ENCODE measurements at regions not wholly inside any gene's neighbourhood (a gene's known extent, or its start where the extent isn't known, plus 50 kb on each side); places are given as distances from the start of the nearest gene placed in this dataset.
"Not testable (repeated sequence)": the region's sequence is repeated elsewhere in the genome, so short reads cannot be mapped to it uniquely, and the experiment has no call there.

DNA sequence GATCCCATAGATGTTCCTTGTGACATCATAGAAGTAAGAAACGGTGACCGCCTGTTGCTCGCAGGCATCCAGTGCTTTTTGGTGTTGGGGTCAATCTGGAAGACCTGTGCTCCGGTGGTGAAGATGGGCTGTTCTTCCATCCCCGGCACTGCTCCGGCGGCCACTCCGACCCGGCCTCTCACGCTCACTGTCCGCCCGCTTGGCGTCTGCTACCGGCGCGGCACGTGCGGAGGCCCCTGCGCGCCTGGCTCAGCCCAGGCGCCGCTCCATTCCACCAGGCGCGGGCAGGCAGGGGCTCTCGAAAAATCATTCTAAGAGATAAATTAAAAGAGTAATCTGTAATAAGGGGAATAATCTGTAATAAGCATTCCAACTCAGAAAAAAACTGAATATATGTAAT, 934.5 kb downstream of the TMEM121 start:
- TF ChIP-seq NR2F2 (IDR thresholded peaks at IDR 0.05) (no peak), JUND (IDR thresholded peaks at IDR 0.05) (no peak), HNF4A (conservative IDR thresholded peaks at IDR 0.05) (no peak), GABPA (IDR thresholded peaks at IDR 0.05 in 1 of 2, conservative IDR thresholded peaks at IDR 0.05 in 1 of 2) (no peak), YY1 (IDR thresholded peaks at IDR 0.05) (no peak)
- TF ChIP-seq, protein P1, sequence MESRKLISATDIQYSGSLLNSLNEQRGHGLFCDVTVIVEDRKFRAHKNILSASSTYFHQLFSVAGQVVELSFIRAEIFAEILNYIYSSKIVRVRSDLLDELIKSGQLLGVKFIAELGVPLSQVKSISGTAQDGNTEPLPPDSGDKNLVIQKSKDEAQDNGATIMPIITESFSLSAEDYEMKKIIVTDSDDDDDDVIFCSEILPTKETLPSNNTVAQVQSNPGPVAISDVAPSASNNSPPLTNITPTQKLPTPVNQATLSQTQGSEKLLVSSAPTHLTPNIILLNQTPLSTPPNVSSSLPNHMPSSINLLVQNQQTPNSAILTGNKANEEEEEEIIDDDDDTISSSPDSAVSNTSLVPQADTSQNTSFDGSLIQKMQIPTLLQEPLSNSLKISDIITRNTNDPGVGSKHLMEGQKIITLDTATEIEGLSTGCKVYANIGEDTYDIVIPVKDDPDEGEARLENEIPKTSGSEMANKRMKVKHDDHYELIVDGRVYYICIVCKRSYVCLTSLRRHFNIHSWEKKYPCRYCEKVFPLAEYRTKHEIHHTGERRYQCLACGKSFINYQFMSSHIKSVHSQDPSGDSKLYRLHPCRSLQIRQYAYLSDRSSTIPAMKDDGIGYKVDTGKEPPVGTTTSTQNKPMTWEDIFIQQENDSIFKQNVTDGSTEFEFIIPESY (IDR thresholded peaks at IDR 0.05): no peak
- TF ChIP-seq, protein P2, sequence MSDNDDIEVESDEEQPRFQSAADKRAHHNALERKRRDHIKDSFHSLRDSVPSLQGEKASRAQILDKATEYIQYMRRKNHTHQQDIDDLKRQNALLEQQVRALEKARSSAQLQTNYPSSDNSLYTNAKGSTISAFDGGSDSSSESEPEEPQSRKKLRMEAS (IDR thresholded peaks at IDR 0.05): no peak
- no peak overlapping the region for H3K4me3 ChIP-seq (ENCODE audit: low read depth in 1 of 3, low read length in 3 of 3)
- WGBS: 88% methylated on average over 25 of the region's 25 CpGs
- H3K9ac ChIP-seq (ENCODE audit: low read depth in 1 of 2, low read length in 2 of 2): no peak overlapping the region
- no peak for DNase-seq (ENCODE audit: low spot score)
- H3K9me3 ChIP-seq (ENCODE audit: control insufficient read depth in 4 of 4, low read length in 3 of 4): no peaks in the 10 kb centered on the region
- peaks cover 0 to 2% (median 0%) of the 10 kb centered on the region in 4 donors for H3K27me3 ChIP-seq (ENCODE audit: control insufficient read depth in 4 of 4, insufficient read depth in 4 of 4, low read length in 3 of 4)
- no peaks in the 10 kb centered on the region for H3K36me3 ChIP-seq (ENCODE audit: control insufficient read depth in 4 of 4, insufficient read depth in 3 of 4, low read depth in 1 of 4, low read length in 3 of 4)
- H3K4me1 ChIP-seq (ENCODE audit: control insufficient read depth in 4 of 4, insufficient read depth in 4 of 4, low read length in 3 of 4): no peaks in the 10 kb centered on the region
- H3K27ac ChIP-seq (ENCODE audit: low read depth in 1 of 2, low read length in 2 of 2): no peak overlapping the region

DNA sequence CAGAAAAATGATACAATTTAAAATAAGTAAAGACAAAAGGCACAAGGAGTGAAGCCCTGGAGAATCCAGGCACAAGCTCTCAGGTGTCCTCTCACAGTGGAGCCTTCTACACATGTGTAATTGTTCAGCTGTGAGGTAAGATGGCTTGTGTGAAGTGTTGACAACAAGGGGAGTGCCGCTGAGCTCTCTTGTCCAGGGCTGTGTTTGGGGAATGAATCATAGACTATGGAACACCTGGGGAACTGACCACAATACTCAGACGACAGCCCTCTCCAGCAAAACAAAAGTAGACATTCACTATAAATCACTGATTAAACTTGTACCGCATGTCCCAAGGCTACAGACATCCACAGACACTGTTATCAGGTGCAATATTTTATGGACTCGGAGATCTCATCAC, 940.1 kb downstream of the TMEM121 start:
- not testable (repeated sequence) for H3K36me3 ChIP-seq (ENCODE audit: control insufficient read depth in 4 of 4, insufficient read depth in 3 of 4, low read depth in 1 of 4, low read length in 3 of 4); H3K9ac ChIP-seq (ENCODE audit: low read depth in 1 of 2, low read length in 2 of 2); H3K4me1 ChIP-seq (ENCODE audit: control insufficient read depth in 4 of 4, insufficient read depth in 4 of 4, low read length in 3 of 4); H3K27me3 ChIP-seq (ENCODE audit: control insufficient read depth in 4 of 4, insufficient read depth in 4 of 4, low read length in 3 of 4); DNase-seq (ENCODE audit: low spot score); H3K27ac ChIP-seq (ENCODE audit: low read depth in 1 of 2, low read length in 2 of 2); H3K4me3 ChIP-seq (ENCODE audit: low read depth in 1 of 3, low read length in 3 of 3); H3K9me3 ChIP-seq (ENCODE audit: control insufficient read depth in 4 of 4, low read length in 3 of 4)
- WGBS: 53% methylated on average over 4 of the region's 4 CpGs

DNA sequence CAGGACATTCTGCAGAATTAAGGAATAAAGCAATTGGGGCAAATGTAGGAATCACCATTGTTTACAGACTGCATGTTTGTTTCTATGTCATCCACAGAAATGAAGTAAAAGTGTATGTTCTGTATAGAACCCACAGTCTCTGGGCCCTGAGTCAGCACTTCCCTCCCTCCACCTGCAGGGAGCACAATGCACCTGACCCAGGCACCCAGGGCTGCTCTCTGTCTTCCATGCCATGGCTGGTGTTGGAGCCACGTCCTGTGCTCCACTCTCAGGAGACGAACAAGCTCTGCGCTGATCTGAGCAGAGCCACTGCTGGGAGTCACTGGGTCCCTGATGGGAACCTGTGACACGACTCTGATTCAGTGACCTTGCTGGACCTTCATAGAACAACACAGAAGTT, 942.5 kb downstream of the TMEM121 start:
- not testable (repeated sequence) for H3K27ac ChIP-seq (ENCODE audit: low read depth in 1 of 2, low read length in 2 of 2); H3K4me1 ChIP-seq (ENCODE audit: control insufficient read depth in 4 of 4, insufficient read depth in 4 of 4, low read length in 3 of 4); H3K27me3 ChIP-seq (ENCODE audit: control insufficient read depth in 4 of 4, insufficient read depth in 4 of 4, low read length in 3 of 4); H3K4me3 ChIP-seq (ENCODE audit: low read depth in 1 of 3, low read length in 3 of 3); H3K9me3 ChIP-seq (ENCODE audit: control insufficient read depth in 4 of 4, low read length in 3 of 4); DNase-seq (ENCODE audit: low spot score); H3K9ac ChIP-seq (ENCODE audit: low read depth in 1 of 2, low read length in 2 of 2); H3K36me3 ChIP-seq (ENCODE audit: control insufficient read depth in 4 of 4, insufficient read depth in 3 of 4, low read depth in 1 of 4, low read length in 3 of 4)
- 52% methylated on average over 4 of the region's 4 CpGs for WGBS

DNA sequence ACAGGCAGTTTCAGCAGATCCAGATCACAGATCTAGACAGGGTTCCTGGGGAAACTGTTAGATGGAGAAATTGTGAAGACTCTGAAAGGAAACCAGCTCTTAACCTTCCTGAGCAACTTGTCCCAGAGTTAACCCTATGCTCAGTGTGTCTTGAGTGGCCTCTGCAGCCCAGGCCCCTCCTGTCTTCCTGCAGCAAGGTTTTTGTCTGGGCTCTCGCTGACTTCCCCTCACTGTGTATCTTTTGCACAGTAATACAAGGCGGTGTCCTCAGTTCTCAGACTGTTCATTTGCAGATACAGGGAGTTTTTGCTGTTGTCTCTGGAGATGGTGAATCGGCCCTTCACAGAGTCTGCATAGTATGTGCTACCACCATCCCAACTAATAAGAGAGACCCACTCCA, 943.6 kb downstream of the TMEM121 start:
- H3K9ac ChIP-seq (ENCODE audit: low read depth in 1 of 2, low read length in 2 of 2); H3K4me1 ChIP-seq (ENCODE audit: control insufficient read depth in 4 of 4, insufficient read depth in 4 of 4, low read length in 3 of 4); H3K36me3 ChIP-seq (ENCODE audit: control insufficient read depth in 4 of 4, insufficient read depth in 3 of 4, low read depth in 1 of 4, low read length in 3 of 4); H3K27ac ChIP-seq (ENCODE audit: low read depth in 1 of 2, low read length in 2 of 2); H3K9me3 ChIP-seq (ENCODE audit: control insufficient read depth in 4 of 4, low read length in 3 of 4); H3K4me3 ChIP-seq (ENCODE audit: low read depth in 1 of 3, low read length in 3 of 3); H3K27me3 ChIP-seq (ENCODE audit: control insufficient read depth in 4 of 4, insufficient read depth in 4 of 4, low read length in 3 of 4); DNase-seq (ENCODE audit: low spot score): not testable (repeated sequence)
- WGBS: 53% methylated on average over 3 of the region's 3 CpGs

DNA sequence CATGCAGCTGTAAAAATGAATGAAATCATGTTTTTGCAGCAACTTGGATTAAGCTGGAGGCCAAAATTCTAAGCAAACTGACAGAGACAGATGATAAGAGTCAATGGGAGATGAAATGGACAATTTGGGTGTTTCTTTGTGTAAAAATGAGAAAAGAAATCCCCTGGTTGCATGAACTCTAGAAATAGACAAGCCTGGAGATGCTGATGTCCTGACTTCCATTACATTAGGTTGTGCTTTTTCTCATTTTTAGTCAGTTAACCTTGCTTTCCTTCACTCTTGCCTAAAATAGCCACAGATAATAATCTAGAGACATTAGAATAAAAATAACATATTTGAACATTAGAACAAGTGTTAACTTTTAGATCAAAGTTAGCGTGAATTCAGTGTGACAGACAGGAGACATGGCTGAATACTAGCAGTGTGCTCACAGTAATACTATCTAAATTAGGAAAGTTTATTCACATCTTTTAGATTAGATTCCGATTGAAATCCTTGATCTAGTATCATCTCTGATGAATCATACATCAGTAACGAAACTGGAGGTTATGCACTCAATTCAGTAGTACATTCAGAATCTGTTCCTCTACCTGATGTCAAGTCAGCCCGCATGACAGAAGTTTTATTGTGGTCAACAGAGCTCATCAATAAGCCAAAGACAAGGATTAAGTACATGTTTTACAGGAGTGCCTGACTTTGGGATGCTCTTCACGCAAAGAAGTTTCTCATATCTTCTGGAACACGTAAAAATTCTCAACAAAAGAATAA, 948.1 kb downstream of the TMEM121 start:
- not testable (repeated sequence) for H3K4me1 ChIP-seq (ENCODE audit: control insufficient read depth in 4 of 4, insufficient read depth in 4 of 4, low read length in 3 of 4); DNase-seq (ENCODE audit: low spot score); H3K4me3 ChIP-seq (ENCODE audit: low read depth in 1 of 3, low read length in 3 of 3); H3K27ac ChIP-seq (ENCODE audit: low read depth in 1 of 2, low read length in 2 of 2); H3K36me3 ChIP-seq (ENCODE audit: control insufficient read depth in 4 of 4, insufficient read depth in 3 of 4, low read depth in 1 of 4, low read length in 3 of 4); H3K9me3 ChIP-seq (ENCODE audit: control insufficient read depth in 4 of 4, low read length in 3 of 4); H3K27me3 ChIP-seq (ENCODE audit: control insufficient read depth in 4 of 4, insufficient read depth in 4 of 4, low read length in 3 of 4); H3K9ac ChIP-seq (ENCODE audit: low read depth in 1 of 2, low read length in 2 of 2)
- 52% methylated on average over 6 of the region's 6 CpGs for WGBS

DNA sequence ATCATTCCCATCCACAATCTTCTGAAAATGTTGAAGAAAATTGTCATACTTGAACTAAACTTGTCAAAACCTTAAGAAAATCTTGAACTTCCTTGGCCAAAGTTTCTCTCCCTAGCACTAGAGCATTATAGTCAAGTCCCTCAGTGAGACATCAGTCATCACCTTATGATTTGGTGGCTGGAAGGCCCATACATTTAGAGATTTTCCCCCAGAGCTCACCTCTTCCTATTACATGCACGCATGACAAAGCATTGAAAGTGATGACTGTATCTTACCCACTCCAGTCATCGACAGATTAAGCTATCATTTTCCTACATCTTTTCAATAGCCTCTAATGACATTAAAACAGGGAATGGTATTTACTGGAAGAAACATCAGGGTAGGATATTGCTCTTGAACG, 948.8 kb downstream of the TMEM121 start:
- H3K4me1 ChIP-seq (ENCODE audit: control insufficient read depth in 4 of 4, insufficient read depth in 4 of 4, low read length in 3 of 4); H3K27me3 ChIP-seq (ENCODE audit: control insufficient read depth in 4 of 4, insufficient read depth in 4 of 4, low read length in 3 of 4); DNase-seq (ENCODE audit: low spot score); H3K27ac ChIP-seq (ENCODE audit: low read depth in 1 of 2, low read length in 2 of 2); H3K9ac ChIP-seq (ENCODE audit: low read depth in 1 of 2, low read length in 2 of 2); H3K36me3 ChIP-seq (ENCODE audit: control insufficient read depth in 4 of 4, insufficient read depth in 3 of 4, low read depth in 1 of 4, low read length in 3 of 4); H3K9me3 ChIP-seq (ENCODE audit: control insufficient read depth in 4 of 4, low read length in 3 of 4); H3K4me3 ChIP-seq (ENCODE audit: low read depth in 1 of 3, low read length in 3 of 3): not testable (repeated sequence)
- WGBS: 68% methylated on average over 3 of the region's 3 CpGs

DNA sequence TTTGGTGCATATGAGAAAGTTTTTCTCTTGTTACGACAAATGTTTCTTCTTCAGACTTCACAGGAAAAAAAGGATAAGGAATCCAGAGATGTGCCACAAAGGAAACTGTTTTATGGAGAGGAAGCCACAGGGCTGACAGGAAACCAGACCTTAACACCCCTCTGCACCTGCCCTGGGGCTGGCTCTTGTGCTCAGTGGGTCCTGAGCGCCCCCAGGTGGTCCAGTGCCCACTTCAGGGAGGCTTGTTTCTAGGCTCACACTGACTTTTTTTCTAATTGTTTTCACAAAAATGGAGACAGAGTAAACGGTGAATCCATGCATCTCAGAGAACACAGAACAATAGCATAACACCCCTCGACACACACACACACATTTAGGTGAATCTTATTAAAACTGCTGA, 951.2 kb downstream of the TMEM121 start:
- H3K36me3 ChIP-seq (ENCODE audit: control insufficient read depth in 4 of 4, insufficient read depth in 3 of 4, low read depth in 1 of 4, low read length in 3 of 4); DNase-seq (ENCODE audit: low spot score); H3K27me3 ChIP-seq (ENCODE audit: control insufficient read depth in 4 of 4, insufficient read depth in 4 of 4, low read length in 3 of 4); H3K9ac ChIP-seq (ENCODE audit: low read depth in 1 of 2, low read length in 2 of 2); H3K4me3 ChIP-seq (ENCODE audit: low read depth in 1 of 3, low read length in 3 of 3); H3K27ac ChIP-seq (ENCODE audit: low read depth in 1 of 2, low read length in 2 of 2); H3K9me3 ChIP-seq (ENCODE audit: control insufficient read depth in 4 of 4, low read length in 3 of 4); H3K4me1 ChIP-seq (ENCODE audit: control insufficient read depth in 4 of 4, insufficient read depth in 4 of 4, low read length in 3 of 4): not testable (repeated sequence)
- no CpG with 5 or more reads among the region's 4 CpGs for WGBS
